HEK293T (cell line): ENCODE measurements at regions not wholly inside any gene's neighbourhood (a gene's known extent, or its start where the extent isn't known, plus 50 kb on each side); places are given as distances from the start of the nearest gene placed in this dataset.

Experiments
- ARNT ChIP-seq: fragments of 450-650 bp; IDR thresholded peaks from 2 replicates; pipeline ENCODE4 v1.6.1; 2017; ENCODE audit warnings: mild to moderate bottlenecking
- BHLHE40 ChIP-seq: fragments of 450-650 bp; IDR thresholded peaks from 2 replicates; pipeline ENCODE4 v1.6.1; 2016; ENCODE audit warnings: mild to moderate bottlenecking, moderate library complexity, borderline replicate concordance
- ELF4 ChIP-seq: fragments of 450-650 bp; IDR thresholded peaks from 2 replicates; pipeline ENCODE4 v1.6.1; 2017; ENCODE audit warnings: antibody characterized with exemption
- FOXA1 ChIP-seq: fragments of 450-650 bp; IDR thresholded peaks from 2 replicates; pipeline ENCODE4 v1.6.1; 2016; ENCODE audit warnings: mild to moderate bottlenecking
- FOXM1 ChIP-seq: fragments of 450-650 bp; IDR thresholded peaks from 2 replicates; pipeline ENCODE4 v1.6.1; 2017; ENCODE audit warnings: mild to moderate bottlenecking, borderline replicate concordance
- L3MBTL2 ChIP-seq: fragments of 450-650 bp; conservative IDR thresholded peaks from 2 replicates; pipeline ENCODE4 v1.6.1; 2016; ENCODE audit warnings: mild to moderate bottlenecking
- NFRKB ChIP-seq: fragments of 450-650 bp; IDR thresholded peaks from 2 replicates; pipeline ENCODE4 v1.6.1; 2016; ENCODE audit warnings: mild to moderate bottlenecking, moderate library complexity
- SP1 ChIP-seq: fragments of 450-650 bp; IDR thresholded peaks from 2 replicates; pipeline ENCODE4 v1.6.1; 2017
- SUZ12 ChIP-seq: fragments of 450-650 bp; IDR thresholded peaks from 2 replicates; pipeline ENCODE4 v1.6.1; 2016; ENCODE audit warnings: mild to moderate bottlenecking
- TARDBP ChIP-seq: fragments of 450-650 bp; IDR thresholded peaks from 2 replicates; pipeline ENCODE4 v1.6.1; 2016
- ZNF384 ChIP-seq: fragments of 450-650 bp; IDR thresholded peaks from 2 replicates; pipeline ENCODE4 v1.6.1; 2016
- TF ChIP-seq, protein P1 (sequence below): fragments of 450-650 bp; IDR thresholded peaks from 2 replicates; pipeline ENCODE4 v1.6.1; 2016

GRCh38 chr2:225270053-225270452 is 129.5 kb upstream of the NYAP2 start:
- TF ChIP-seq TARDBP (no peak), ZNF384 (no peak), FOXM1 (no peak), SP1 (no peak), ARNT (no peak), NFRKB (no peak), L3MBTL2 (no peak), ELF4 (no peak), FOXA1 (no peak), SUZ12 (no peak), BHLHE40 (no peak)
- TF ChIP-seq, protein P1, sequence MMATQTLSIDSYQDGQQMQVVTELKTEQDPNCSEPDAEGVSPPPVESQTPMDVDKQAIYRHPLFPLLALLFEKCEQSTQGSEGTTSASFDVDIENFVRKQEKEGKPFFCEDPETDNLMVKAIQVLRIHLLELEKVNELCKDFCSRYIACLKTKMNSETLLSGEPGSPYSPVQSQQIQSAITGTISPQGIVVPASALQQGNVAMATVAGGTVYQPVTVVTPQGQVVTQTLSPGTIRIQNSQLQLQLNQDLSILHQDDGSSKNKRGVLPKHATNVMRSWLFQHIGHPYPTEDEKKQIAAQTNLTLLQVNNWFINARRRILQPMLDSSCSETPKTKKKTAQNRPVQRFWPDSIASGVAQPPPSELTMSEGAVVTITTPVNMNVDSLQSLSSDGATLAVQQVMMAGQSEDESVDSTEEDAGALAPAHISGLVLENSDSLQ, result no peak
